Osteoblast (primary cell): ENCODE measurements at regions not wholly inside any gene's neighbourhood (a gene's known extent, or its start where the extent isn't known, plus 50 kb on each side); places are given as distances from the start of the nearest gene placed in this dataset.

Source experiments
- DNase-seq: peaks from one replicate; pipeline ENCODE4 v3.0.0; 2011; ENCODE audit warnings: low spot score, mixed read lengths; ENCODE audit not compliant: insufficient read length; ENCODE audit errors: missing footprints
- H2AFZ ChIP-seq: 2 replicates; pipeline ENCODE4 v1.6.0; 2011; ENCODE audit warnings: mild to moderate bottlenecking, low read length
- H3K27ac ChIP-seq: 2 replicates; pipeline ENCODE4 v1.5.1; 2011; ENCODE audit warnings: mild to moderate bottlenecking, low read depth, low read length, moderate library complexity
- H3K27me3 ChIP-seq: 2 replicates; pipeline ENCODE4 v1.6.0; 2012; ENCODE audit warnings: mild to moderate bottlenecking, control low read depth, inconsistent platforms, low read length, moderate library complexity; ENCODE audit not compliant: insufficient read depth
- H3K36me3 ChIP-seq: 2 replicates; pipeline ENCODE4 v1.5.1; 2011; ENCODE audit warnings: mild to moderate bottlenecking, low read length, control low read depth, moderate library complexity; ENCODE audit not compliant: insufficient read depth
- H3K4me1 ChIP-seq: 2 replicates; pipeline ENCODE4 v1.5.1; 2011; ENCODE audit warnings: mild to moderate bottlenecking, low read length, control low read depth, moderate library complexity; ENCODE audit not compliant: insufficient read depth
- H3K4me2 ChIP-seq: 2 replicates; pipeline ENCODE4 v1.6.0; 2011; ENCODE audit warnings: mild to moderate bottlenecking, low read length; ENCODE audit not compliant: insufficient read depth
- H3K4me3 ChIP-seq: fragments of 200-600 bp; sonication (generic); 3 replicates; pipeline ENCODE4 v1.5.1; 2012; ENCODE audit warnings: mild to moderate bottlenecking, low read length, inconsistent platforms; ENCODE audit not compliant: insufficient read depth
- H3K79me2 ChIP-seq: 2 replicates; pipeline ENCODE4 v1.6.0; 2012; ENCODE audit warnings: mild to moderate bottlenecking, low read length, control low read depth, inconsistent platforms; ENCODE audit not compliant: insufficient read depth
- H3K9me3 ChIP-seq: 2 replicates; pipeline ENCODE4 v1.5.1; 2011; ENCODE audit warnings: low read depth, low read length, control low read depth
- H4K20me1 ChIP-seq: 2 replicates; pipeline ENCODE4 v1.6.0; 2012; ENCODE audit warnings: mild to moderate bottlenecking, low read length, control low read depth; ENCODE audit not compliant: insufficient read depth
- TF ChIP-seq, protein P1 (sequence below): IDR thresholded peaks from 2 replicates; pipeline ENCODE4 v1.5.1; 2011; ENCODE audit warnings: mild to moderate bottlenecking, low read depth, low read length, moderate library complexity; ENCODE audit errors: extremely low read depth

DNA sequence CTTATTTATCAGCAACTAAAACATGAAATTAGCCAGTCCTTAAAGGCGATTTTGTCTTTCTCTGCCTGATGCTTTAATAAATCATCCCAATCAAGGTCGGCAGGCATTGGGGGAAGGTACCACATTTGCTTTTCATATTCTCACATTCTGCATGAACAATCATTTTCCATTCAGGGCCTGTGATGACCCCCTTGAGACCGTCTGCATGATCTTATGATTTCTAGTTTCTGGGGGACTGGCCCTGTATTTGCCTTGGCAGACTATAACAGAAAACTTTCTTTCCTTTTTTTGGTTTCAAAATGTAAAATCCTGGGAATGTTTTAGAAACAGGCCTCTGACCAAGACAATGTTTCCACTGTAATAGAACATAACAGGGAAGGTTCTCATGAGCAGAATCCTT, 296.8 kb downstream of the IDS start:
- Histone ChIP-seq H3K79me2 (no peaks in the 10 kb centered on the region), H2AFZ (no peak overlapping the region), H3K4me1 (no peaks in the 10 kb centered on the region), H4K20me1 (no peaks in the 10 kb centered on the region), H3K4me3 (no peak overlapping the region), H3K27me3 (no peaks in the 10 kb centered on the region), H3K27ac (no peak overlapping the region), H3K36me3 (no peaks in the 10 kb centered on the region), H3K9me3 (no peaks in the 10 kb centered on the region), H3K4me2 (no peak overlapping the region)
- no peak for DNase-seq
- TF ChIP-seq, protein P1, sequence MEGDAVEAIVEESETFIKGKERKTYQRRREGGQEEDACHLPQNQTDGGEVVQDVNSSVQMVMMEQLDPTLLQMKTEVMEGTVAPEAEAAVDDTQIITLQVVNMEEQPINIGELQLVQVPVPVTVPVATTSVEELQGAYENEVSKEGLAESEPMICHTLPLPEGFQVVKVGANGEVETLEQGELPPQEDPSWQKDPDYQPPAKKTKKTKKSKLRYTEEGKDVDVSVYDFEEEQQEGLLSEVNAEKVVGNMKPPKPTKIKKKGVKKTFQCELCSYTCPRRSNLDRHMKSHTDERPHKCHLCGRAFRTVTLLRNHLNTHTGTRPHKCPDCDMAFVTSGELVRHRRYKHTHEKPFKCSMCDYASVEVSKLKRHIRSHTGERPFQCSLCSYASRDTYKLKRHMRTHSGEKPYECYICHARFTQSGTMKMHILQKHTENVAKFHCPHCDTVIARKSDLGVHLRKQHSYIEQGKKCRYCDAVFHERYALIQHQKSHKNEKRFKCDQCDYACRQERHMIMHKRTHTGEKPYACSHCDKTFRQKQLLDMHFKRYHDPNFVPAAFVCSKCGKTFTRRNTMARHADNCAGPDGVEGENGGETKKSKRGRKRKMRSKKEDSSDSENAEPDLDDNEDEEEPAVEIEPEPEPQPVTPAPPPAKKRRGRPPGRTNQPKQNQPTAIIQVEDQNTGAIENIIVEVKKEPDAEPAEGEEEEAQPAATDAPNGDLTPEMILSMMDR: no peak

DNA sequence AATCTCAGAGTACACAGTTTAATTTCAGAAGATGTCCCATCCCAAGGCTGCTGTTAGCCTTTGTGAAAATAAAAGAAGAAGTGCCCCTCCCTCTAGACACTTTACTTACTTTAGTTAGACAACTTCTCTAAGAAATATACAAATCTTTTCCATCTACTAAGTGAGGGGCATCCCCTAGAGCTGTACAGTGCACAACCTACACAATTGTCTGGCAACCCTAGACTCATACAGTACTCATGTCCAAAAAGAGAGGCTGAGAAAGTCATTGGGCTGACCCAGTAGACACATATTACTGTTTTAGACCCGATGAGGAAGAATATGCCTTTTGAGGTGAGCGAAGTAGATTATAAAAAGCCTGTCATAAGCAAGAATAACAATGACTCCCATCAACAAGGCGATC, 297.6 kb downstream of the IDS start:
- Histone ChIP-seq H3K27me3 (no peaks in the 10 kb centered on the region), H2AFZ (no peak overlapping the region), H4K20me1 (no peaks in the 10 kb centered on the region), H3K9me3 (no peaks in the 10 kb centered on the region), H3K36me3 (no peaks in the 10 kb centered on the region), H3K4me1 (no peaks in the 10 kb centered on the region), H3K79me2 (no peaks in the 10 kb centered on the region), H3K4me2 (no peak overlapping the region), H3K4me3 (no peak overlapping the region), H3K27ac (no peak overlapping the region)
- DNase-seq: no peak
- TF ChIP-seq, protein P1: no peak

DNA sequence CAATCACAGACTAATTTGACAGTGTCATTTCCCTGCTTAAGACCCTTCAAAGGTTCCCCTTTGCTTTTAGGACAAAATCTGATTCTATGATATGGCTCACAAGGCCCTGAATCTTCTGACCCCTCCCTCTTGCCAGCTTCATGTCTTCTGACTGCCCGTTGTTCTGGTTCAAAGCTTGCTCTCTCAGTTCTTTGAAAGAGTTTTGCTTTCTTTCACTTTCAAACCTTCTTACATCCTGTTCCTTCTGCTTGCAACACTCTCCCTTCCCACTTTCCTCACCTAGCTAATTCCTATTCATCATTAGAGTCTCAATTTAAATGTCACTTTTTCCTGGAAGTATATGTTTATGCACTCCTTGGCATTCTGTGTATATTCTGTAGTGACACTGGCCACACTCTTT, 299.2 kb downstream of the IDS start:
- H3K79me2 ChIP-seq: no peaks in the 10 kb centered on the region
- no peaks in the 10 kb centered on the region for H3K9me3 ChIP-seq
- H3K4me1 ChIP-seq: no peaks in the 10 kb centered on the region
- H3K4me3 ChIP-seq: no peak overlapping the region
- no peak for DNase-seq
- H3K4me2 ChIP-seq: no peak overlapping the region
- H4K20me1 ChIP-seq: no peaks in the 10 kb centered on the region
- H3K27ac ChIP-seq: no peak overlapping the region
- TF ChIP-seq, protein P1: no peak
- no peaks in the 10 kb centered on the region for H3K27me3 ChIP-seq
- no peak overlapping the region for H2AFZ ChIP-seq
- no peaks in the 10 kb centered on the region for H3K36me3 ChIP-seq

DNA sequence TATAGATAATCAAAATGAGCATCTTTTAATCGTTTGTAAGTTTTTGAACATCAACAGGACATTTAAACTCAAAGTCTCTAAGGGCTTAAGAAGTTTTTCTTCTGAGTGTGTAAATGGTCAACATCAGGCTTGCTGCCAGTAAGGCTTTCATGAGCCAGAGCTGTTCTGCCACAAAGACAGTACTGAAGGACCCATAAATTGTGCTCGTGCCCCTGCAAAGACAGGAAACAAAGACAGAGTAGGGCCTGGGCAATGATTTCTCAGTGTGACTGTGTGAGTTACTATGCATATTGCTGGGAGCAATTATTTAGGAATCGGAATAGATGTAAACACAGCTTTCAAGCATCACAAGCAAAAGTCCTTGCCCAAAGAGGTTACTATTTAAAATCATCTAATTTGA, 300.0 kb downstream of the IDS start:
- no peaks in the 10 kb centered on the region for H3K4me1 ChIP-seq
- H3K79me2 ChIP-seq: no peaks in the 10 kb centered on the region
- H2AFZ ChIP-seq: no peak overlapping the region
- no peak overlapping the region for H3K4me2 ChIP-seq
- H3K9me3 ChIP-seq: no peaks in the 10 kb centered on the region
- TF ChIP-seq, protein P1: no peak
- DNase-seq: no peak
- H3K27me3 ChIP-seq: no peaks in the 10 kb centered on the region
- no peak overlapping the region for H3K27ac ChIP-seq
- no peaks in the 10 kb centered on the region for H4K20me1 ChIP-seq
- no peaks in the 10 kb centered on the region for H3K36me3 ChIP-seq
- H3K4me3 ChIP-seq: no peak overlapping the region
